Body of pancreas (tissue), 4 donors: ENCODE measurements at regions not wholly inside any gene's neighbourhood (a gene's known extent, or its start where the extent isn't known, plus 50 kb on each side); places are given as distances from the start of the nearest gene placed in this dataset.

Experiments
- ATAC-seq: fragments of 150-250 bp; one replicate; pipeline ENCODE4 v1.9.1; 2016
- DNase-seq, 4 donors: peaks; one replicate each; pipeline ENCODE4 v3.0.0-alpha.2; 2019
- H3K27ac ChIP-seq, 4 donors: fragments of 200-600 bp; sonication (generic); 1 replicate in 3 of 4; 2 replicates in 1 of 4; pipeline versions ENCODE4 v1.5.1 to v1.6.1; 2016 to 2019; ENCODE audit warnings: mild to moderate bottlenecking in 1 of 4, mixed read lengths in 1 of 4, moderate library complexity in 1 of 4
- H3K27me3 ChIP-seq, 2 donors: fragments of 200-600 bp; sonication (generic); one replicate each; pipeline ENCODE4 v1.6.0; 2016; ENCODE audit warnings: mild to moderate bottlenecking in 1 of 2
- H3K36me3 ChIP-seq, 2 donors: fragments of 200-600 bp; sonication (generic); replicated peaks in 1 of 2; 2 replicates each; pipeline ENCODE4 v1.5.1; 2016; ENCODE audit warnings: low read depth in 2 of 2; ENCODE audit not compliant: insufficient read depth in 1 of 2
- H3K4me1 ChIP-seq: fragments of 200-600 bp; sonication (generic); one replicate; pipeline ENCODE4 v1.6.0; 2016
- H3K4me3 ChIP-seq, 2 donors: fragments of 200-600 bp; sonication (generic); 1 replicate in 1 of 2; 2 replicates in 1 of 2; pipeline ENCODE4 v1.5.1; 2016 to 2019
- H3K9me3 ChIP-seq, 3 donors: fragments of 200-600 bp; sonication (generic); 1 replicate in 2 of 3; 2 replicates in 1 of 3; pipeline ENCODE4 v1.5.1; 2016
- CTCF ChIP-seq, 7 experiments: fragments of 450-650 bp in 4 of 7; fragments of 200-600 bp in 3 of 7; sonication (generic) in 3 of 7; IDR thresholded peaks; one replicate each; pipeline ENCODE4 v1.5.1; 2016 to 2019; ENCODE audit warnings: antibody characterized with exemption in 7 of 7
- POLR2A ChIP-seq, 3 donors: fragments of 450-650 bp; IDR thresholded peaks; one replicate each; pipeline ENCODE4 v1.6.1; 2016; ENCODE audit warnings: antibody characterized with exemption in 3 of 3, mild to moderate bottlenecking in 2 of 3
- WGBS, 2 donors: methylation state at CpG; one replicate each; pipeline ENCODE4 v1.1.5; 2017; 5-methylcytosine and 5-hydroxymethylcytosine counted together
- intact Hi-C: fragments of 100-400 bp; cut with DNase I; formaldehyde crosslinking; loops from one replicate; pipeline ENCODE4 v1.15.1; 2023

- no peaks in the 10 kb centered on the region for H3K4me1 ChIP-seq
- ATAC-seq, result no peak
- no peak for DNase-seq
- no peaks in the 10 kb centered on the region for H3K27me3 ChIP-seq
- intact Hi-C loops, result no loop called here
- H3K4me3 ChIP-seq, result no peak overlapping the region
- H3K36me3 ChIP-seq, result no peaks in the 10 kb centered on the region
- WGBS, 2 donors, result 14 to 68% methylated on average over 1 of the region's 1 CpG
- no peak overlapping the region for H3K27ac ChIP-seq
- no peaks in the 10 kb centered on the region for H3K9me3 ChIP-seq
- TF ChIP-seq CTCF (IDR thresholded peaks at IDR 0.05) (no peak), POLR2A (IDR thresholded peaks at IDR 0.05) (no peak)
Observed at GRCh38 chr12:33676866-33677265, 237.2 kb upstream of the SYT10 start.

- DNase-seq, result no peak
- intact Hi-C loops, result no loop called here
- H3K4me1 ChIP-seq, result no peaks in the 10 kb centered on the region
- H3K4me3 ChIP-seq, result no peak overlapping the region
- TF ChIP-seq POLR2A (IDR thresholded peaks at IDR 0.05), result no peak
- TF ChIP-seq CTCF (IDR thresholded peaks at IDR 0.05), result no peak
- ATAC-seq, result no peak
- no peaks in the 10 kb centered on the region for H3K9me3 ChIP-seq
- no peak overlapping the region for H3K27ac ChIP-seq
- 58 to 62% methylated on average over 8 of the region's 8 CpGs for WGBS, 2 donors
- H3K27me3 ChIP-seq, result no peaks in the 10 kb centered on the region
- no peaks in the 10 kb centered on the region for H3K36me3 ChIP-seq
Observed at GRCh38 chr12:33678221-33678964, 238.8 kb upstream of the SYT10 start.

- H3K4me3 ChIP-seq, result no peak overlapping the region
- no peaks in the 10 kb centered on the region for H3K4me1 ChIP-seq
- no peaks in the 10 kb centered on the region for H3K9me3 ChIP-seq
- no peak for DNase-seq
- intact Hi-C loops, result no loop called here
- TF ChIP-seq CTCF (IDR thresholded peaks at IDR 0.05) (no peak), POLR2A (IDR thresholded peaks at IDR 0.05) (no peak)
- no peaks in the 10 kb centered on the region for H3K27me3 ChIP-seq
- H3K36me3 ChIP-seq, result no peaks in the 10 kb centered on the region
- H3K27ac ChIP-seq, result no peak overlapping the region
- ATAC-seq, result no peak
- 65 to 70% methylated on average over 1 of the region's 1 CpG for WGBS, 2 donors
Observed at GRCh38 chr12:33690562-33690961, 250.9 kb upstream of the SYT10 start.

- TF ChIP-seq CTCF (IDR thresholded peaks at IDR 0.05) (no peak), POLR2A (IDR thresholded peaks at IDR 0.05) (no peak)
- H3K27me3 ChIP-seq, result no peaks in the 10 kb centered on the region
- H3K4me1 ChIP-seq, result no peaks in the 10 kb centered on the region
- 63 to 68% methylated on average over 1 of the region's 1 CpG for WGBS, 2 donors
- H3K27ac ChIP-seq, result no peak overlapping the region
- intact Hi-C loops, result no loop called here
- no peaks in the 10 kb centered on the region for H3K9me3 ChIP-seq
- H3K4me3 ChIP-seq, result no peak overlapping the region
- no peaks in the 10 kb centered on the region for H3K36me3 ChIP-seq
- no peak for DNase-seq
- ATAC-seq, result no peak
Observed at GRCh38 chr12:33703221-33703620, 263.6 kb upstream of the SYT10 start.

GRCh38 chr12:33706927-33707326, 267.3 kb upstream of the SYT10 start:
- Histone ChIP-seq H3K4me1 (no peaks in the 10 kb centered on the region), H3K9me3 (no peaks in the 10 kb centered on the region), H3K4me3 (no peak overlapping the region), H3K36me3 (no peaks in the 10 kb centered on the region), H3K27me3 (no peaks in the 10 kb centered on the region), H3K27ac (no peak overlapping the region)
- TF ChIP-seq CTCF (IDR thresholded peaks at IDR 0.05), result no peak
- TF ChIP-seq POLR2A (IDR thresholded peaks at IDR 0.05), result no peak
- 31 to 63% methylated on average over 1 of the region's 1 CpG for WGBS, 2 donors
- DNase-seq (no peak), ATAC-seq (no peak)
- intact Hi-C loops, result no loop called here
